ENCODE measurements at regions not wholly inside any gene's neighbourhood (a gene's known extent, or its start where the extent isn't known, plus 50 kb on each side); places are given as distances from the start of the nearest gene placed in this dataset.

- Mint-ChIP-seq H3K4me1 (ENCODE audit: unreplicated experiment) (no peaks in the 10 kb centered on the region), H3K9me3 (ENCODE audit: unreplicated experiment) (no peaks in the 10 kb centered on the region), H3K27ac (ENCODE audit: unreplicated experiment) (no peak overlapping the region), H3K27me3 (ENCODE audit: unreplicated experiment) (no peaks in the 10 kb centered on the region), H3K36me3 (ENCODE audit: low read depth, unreplicated experiment) (no peaks in the 10 kb centered on the region), H3K4me3 (ENCODE audit: unreplicated experiment) (no peak overlapping the region)
- TF ChIP-seq CTCF (IDR thresholded peaks at IDR 0.05; ENCODE audit: unreplicated experiment) = no peak
- no peak for DNase-seq (ENCODE audit: low spot score)
These were observed 264.4 kb downstream of the SKAP2 start for GRCh38 chr7:26599982-26600381.

GRCh38 chr7:26600411-26600810 is 264.0 kb downstream of the SKAP2 start:
- no peak for DNase-seq (ENCODE audit: low spot score)
- TF ChIP-seq CTCF (IDR thresholded peaks at IDR 0.05; ENCODE audit: unreplicated experiment) = no peak
- Mint-ChIP-seq H3K27me3 (ENCODE audit: unreplicated experiment) (no peaks in the 10 kb centered on the region), H3K4me3 (ENCODE audit: unreplicated experiment) (no peak overlapping the region), H3K4me1 (ENCODE audit: unreplicated experiment) (no peaks in the 10 kb centered on the region), H3K27ac (ENCODE audit: unreplicated experiment) (no peak overlapping the region), H3K9me3 (ENCODE audit: unreplicated experiment) (no peaks in the 10 kb centered on the region), H3K36me3 (ENCODE audit: low read depth, unreplicated experiment) (no peaks in the 10 kb centered on the region)

GRCh38 chr7:26603631-26604030 is 260.8 kb downstream of the SKAP2 start:
- H3K36me3 Mint-ChIP-seq (ENCODE audit: low read depth, unreplicated experiment) = no peaks in the 10 kb centered on the region
- H3K4me3 Mint-ChIP-seq (ENCODE audit: unreplicated experiment) = no peak overlapping the region
- no peaks in the 10 kb centered on the region for H3K9me3 Mint-ChIP-seq (ENCODE audit: unreplicated experiment)
- no peak for TF ChIP-seq CTCF (IDR thresholded peaks at IDR 0.05; ENCODE audit: unreplicated experiment)
- H3K27ac Mint-ChIP-seq (ENCODE audit: unreplicated experiment) = no peak overlapping the region
- no peaks in the 10 kb centered on the region for H3K4me1 Mint-ChIP-seq (ENCODE audit: unreplicated experiment)
- H3K27me3 Mint-ChIP-seq (ENCODE audit: unreplicated experiment) = no peaks in the 10 kb centered on the region
- no peak for DNase-seq (ENCODE audit: low spot score)

GRCh38 chr7:26608402-26608801 is 256.0 kb downstream of the SKAP2 start:
- H3K27me3 Mint-ChIP-seq (ENCODE audit: unreplicated experiment) = peaks cover 5% of the 10 kb centered on the region
- H3K4me3 Mint-ChIP-seq (ENCODE audit: unreplicated experiment) = no peak overlapping the region
- DNase-seq (ENCODE audit: low spot score) = no peak
- TF ChIP-seq CTCF (IDR thresholded peaks at IDR 0.05; ENCODE audit: unreplicated experiment) = no peak
- no peaks in the 10 kb centered on the region for H3K9me3 Mint-ChIP-seq (ENCODE audit: unreplicated experiment)
- H3K27ac Mint-ChIP-seq (ENCODE audit: unreplicated experiment) = no peak overlapping the region
- H3K4me1 Mint-ChIP-seq (ENCODE audit: unreplicated experiment) = no peaks in the 10 kb centered on the region
- no peaks in the 10 kb centered on the region for H3K36me3 Mint-ChIP-seq (ENCODE audit: low read depth, unreplicated experiment)

GRCh38 chr7:26609082-26609481 is 255.3 kb downstream of the SKAP2 start:
- no peaks in the 10 kb centered on the region for H3K4me1 Mint-ChIP-seq (ENCODE audit: unreplicated experiment)
- H3K9me3 Mint-ChIP-seq (ENCODE audit: unreplicated experiment) = no peaks in the 10 kb centered on the region
- H3K27me3 Mint-ChIP-seq (ENCODE audit: unreplicated experiment) = peaks cover 6% of the 10 kb centered on the region
- H3K36me3 Mint-ChIP-seq (ENCODE audit: low read depth, unreplicated experiment) = no peaks in the 10 kb centered on the region
- TF ChIP-seq CTCF (IDR thresholded peaks at IDR 0.05; ENCODE audit: unreplicated experiment) = no peak
- no peak overlapping the region for H3K27ac Mint-ChIP-seq (ENCODE audit: unreplicated experiment)
- DNase-seq (ENCODE audit: low spot score) = no peak
- no peak overlapping the region for H3K4me3 Mint-ChIP-seq (ENCODE audit: unreplicated experiment)

All from endothelial cell (in vitro differentiated cells).